NT2/D1 (cell line): ENCODE measurements at regions not wholly inside any gene's neighbourhood (a gene's known extent, or its start where the extent isn't known, plus 50 kb on each side); places are given as distances from the start of the nearest gene placed in this dataset.

Source experiments
- YY1 ChIP-seq: IDR thresholded peaks from 2 replicates; pipeline ENCODE4 v1.6.1; 2011; ENCODE audit not compliant: insufficient read length, insufficient read depth
- ZNF274 ChIP-seq: IDR thresholded peaks from 2 replicates; pipeline ENCODE4 v1.6.1; 2011; ENCODE audit warnings: mild to moderate bottlenecking, low read depth, low read length

- no peak for TF ChIP-seq ZNF274
- TF ChIP-seq YY1: no peak
These were observed 337.0 kb downstream of the INSC start for GRCh38 chr11:15451713-15452112.
